NCI-H2227 treated with DMSO at 0.1 percent for 48 hours (cell line): ENCODE measurements at regions not wholly inside any gene's neighbourhood (a gene's known extent, or its start where the extent isn't known, plus 50 kb on each side); places are given as distances from the start of the nearest gene placed in this dataset.
"Not testable (repeated sequence)": the region's sequence is repeated elsewhere in the genome, so short reads cannot be mapped to it uniquely, and the experiment has no call there.

Experiments used
- DNase-seq: peaks from one replicate; lab custom pipeline; 2025; lab: John Stamatoyannopoulos, UW

DNA sequence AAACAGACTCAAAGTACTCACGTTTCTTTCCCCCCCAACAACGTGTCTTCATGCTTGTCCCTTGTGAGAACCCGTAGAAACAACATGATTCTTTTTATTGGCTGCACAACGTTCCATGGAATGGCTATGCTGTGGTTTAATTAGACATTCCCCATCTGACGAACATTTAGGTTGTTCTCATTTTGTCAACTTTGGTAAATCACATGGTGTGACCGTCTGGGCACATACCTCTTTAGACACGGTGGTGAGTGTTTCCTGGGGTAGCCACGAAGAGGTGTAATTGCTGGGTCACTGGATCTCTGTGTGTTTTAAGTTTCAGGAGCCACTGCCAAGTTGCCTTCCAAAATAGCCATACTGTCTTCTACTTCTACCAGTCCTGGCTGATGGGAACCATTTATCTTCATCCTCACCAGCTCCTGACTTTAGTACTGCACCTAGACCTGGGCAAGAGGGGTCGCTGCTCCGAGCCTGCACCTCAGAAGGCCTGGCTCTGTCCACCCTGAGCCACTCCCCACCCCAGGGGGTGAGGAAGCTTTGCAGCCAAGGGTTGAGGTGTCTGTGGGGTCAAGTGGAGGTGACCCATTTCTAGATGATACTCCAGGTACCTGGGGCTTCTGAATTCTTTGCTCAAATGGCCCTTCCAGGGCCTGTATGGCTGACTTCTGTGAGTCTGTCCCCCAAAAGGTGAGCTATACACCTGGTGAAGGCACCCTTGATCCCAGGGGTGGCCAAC, 84.7 kb downstream of the IRX5 start:
- no peak for DNase-seq

DNA sequence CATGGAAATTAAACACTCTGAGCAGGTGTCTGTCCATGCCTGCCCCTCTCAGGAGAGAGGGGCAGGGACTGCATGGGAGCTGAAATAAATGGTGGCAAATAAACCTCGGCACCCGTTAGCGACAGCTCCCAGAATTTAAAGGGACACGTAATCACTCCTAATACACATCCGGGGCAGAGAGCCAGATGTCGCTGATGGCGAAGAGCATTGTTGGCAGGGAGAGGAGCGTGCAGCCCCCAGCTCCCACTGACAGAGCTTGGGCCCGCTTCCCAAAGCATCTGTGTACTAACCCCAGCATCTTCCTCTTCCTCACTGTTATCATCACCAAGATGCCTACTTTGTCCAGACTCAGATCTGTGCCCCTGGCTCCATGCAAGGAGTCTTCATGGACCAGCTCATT, 85.8 kb downstream of the IRX5 start:
- DNase-seq: no peak

- DNase-seq: no peak
Observed at GRCh38 chr16:55017321-55017720, 86.7 kb downstream of the IRX5 start.

DNA sequence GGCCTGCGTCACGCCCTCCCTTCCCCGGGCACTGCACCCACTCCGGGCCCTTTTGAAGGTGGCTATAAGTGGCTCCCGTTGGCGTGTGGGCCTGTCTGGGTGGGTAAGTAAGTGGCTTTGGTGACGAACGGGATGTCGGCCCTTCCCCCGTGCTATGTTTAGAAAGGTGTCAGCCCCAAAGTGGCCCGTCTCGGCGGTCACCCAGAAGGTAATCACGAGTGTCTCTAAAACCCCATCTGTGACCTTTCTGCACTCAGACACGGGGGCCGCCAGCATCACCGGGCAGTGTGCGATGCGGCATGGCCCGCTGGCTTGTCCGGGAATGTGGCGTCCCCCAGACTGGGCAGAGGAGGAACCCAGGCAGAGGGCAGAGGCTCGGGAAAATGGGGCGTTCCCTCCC, 88.2 kb downstream of the IRX5 start:
- no peak for DNase-seq

GRCh38 chr16:55019419-55020131, 88.9 kb downstream of the IRX5 start:
- no peak for DNase-seq

- no peak for DNase-seq
Observed at GRCh38 chr16:55021595-55022475, 91.2 kb downstream of the IRX5 start.

GRCh38 chr16:55027260-55027659, 96.6 kb downstream of the IRX5 start:
- not testable (repeated sequence) for DNase-seq

DNA sequence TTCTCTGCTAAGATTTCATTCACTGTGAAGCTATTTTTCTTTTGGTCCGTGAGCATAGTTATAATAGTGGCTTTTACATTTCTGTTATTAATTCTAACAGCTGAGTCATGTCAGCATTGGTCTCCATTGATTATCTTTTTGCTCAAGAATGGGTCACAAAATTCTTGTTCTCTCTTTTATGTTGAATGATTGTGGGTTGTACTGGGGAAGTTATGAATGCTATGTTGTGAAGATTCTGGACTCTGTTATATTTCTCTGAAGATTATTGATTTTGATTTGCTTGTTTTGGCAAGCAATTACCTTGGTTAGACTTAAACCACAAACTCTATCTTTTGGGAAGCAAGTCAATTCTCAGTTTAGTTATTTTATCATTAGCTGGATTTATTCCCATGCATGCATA, 98.8 kb downstream of the IRX5 start:
- no peak for DNase-seq

DNA sequence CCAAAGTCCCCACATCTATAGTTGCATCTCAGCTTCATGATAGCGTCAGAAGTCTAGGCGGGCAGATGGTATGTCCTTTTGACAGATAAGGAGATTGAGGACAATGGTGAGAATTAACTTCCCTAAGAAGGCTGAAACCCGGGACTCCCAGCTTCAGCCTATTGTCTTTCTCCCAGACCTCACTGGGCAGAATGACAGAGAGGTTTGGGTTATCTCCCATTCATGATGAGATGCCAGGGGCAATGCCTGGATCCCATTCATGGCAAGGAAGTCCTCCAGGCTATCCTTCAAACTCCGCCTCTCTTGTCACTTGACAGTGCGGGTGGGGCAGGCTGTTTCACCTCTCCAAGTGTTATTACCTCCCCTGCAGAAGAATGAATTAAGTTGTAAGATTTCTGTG, 100.3 kb downstream of the IRX5 start:
- DNase-seq: no peak

GRCh38 chr16:55031481-55031880, 100.8 kb downstream of the IRX5 start:
- DNase-seq: no peak

- DNase-seq: no peak
Observed at GRCh38 chr16:55033225-55034156, 102.8 kb downstream of the IRX5 start.

- peak; percentile 4 for DNase-seq
Observed at GRCh38 chr16:55035029-55035428, 104.4 kb downstream of the IRX5 start.

- DNase-seq: no peak
Observed at GRCh38 chr16:55035956-55036355, 105.3 kb downstream of the IRX5 start.

DNA sequence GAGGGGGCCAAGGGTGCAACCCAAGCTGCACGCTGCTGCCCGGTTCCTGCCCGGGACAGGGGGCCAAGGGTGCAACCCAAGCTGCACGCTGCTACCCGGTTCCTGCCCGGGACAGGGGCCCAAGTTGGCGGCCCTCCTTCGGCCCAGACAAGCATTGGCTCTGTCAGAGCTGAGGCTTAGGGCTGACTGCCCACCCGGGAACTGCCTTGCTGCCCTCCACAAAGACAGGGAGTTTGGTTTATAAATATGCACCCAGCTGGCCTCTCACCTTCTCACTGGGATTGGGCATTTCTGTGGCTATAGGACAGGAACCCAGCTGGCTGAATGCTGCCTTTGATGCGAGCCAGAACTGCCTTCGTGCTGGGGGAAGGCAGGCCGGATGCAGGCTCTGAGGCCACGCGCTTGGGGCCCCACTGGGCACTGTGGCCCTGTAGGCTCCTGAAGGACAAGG, 105.7 kb downstream of the IRX5 start:
- DNase-seq: no peak

DNA sequence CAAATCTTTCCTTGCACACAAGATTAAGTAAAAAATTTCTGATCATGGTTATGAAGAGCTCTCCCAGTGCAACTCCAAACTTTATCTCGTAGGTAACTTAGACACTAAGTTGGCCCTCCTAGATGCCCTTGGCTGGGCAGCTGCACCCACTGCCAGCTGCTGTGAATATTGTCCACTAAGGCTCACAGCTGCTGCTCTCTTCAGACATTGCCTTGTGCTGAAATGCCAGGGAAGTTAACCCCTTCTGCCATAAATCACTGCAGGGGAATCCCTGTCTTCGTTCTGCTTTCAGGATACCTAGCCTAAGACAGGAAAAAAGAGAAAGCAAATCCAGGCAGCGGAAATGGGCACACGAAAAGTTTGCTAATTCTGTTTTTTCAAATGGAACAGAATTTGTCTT, 106.4 kb downstream of the IRX5 start:
- no peak for DNase-seq

GRCh38 chr16:55037966-55038365, 107.3 kb downstream of the IRX5 start:
- DNase-seq: no peak

DNA sequence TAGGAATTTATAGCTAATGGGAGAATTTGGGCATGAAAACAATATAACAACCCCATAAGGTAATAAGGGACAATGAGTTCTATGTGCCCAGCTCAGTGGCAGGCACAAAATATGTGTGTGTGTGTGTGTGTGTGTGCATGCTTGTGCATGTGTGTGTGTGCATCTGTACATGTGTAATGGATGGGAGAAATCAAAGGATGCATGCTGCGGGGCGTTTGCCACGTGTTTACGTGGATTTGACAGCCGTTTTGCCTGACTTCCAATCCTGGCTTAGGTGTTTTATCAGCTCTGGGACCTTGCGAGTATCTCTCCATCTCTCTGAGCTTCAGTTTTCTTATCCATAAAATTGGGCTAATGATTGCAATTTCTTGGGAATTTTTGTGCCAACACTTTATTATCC, 108.4 kb downstream of the IRX5 start:
- no peak for DNase-seq

- no peak for DNase-seq
Observed at GRCh38 chr16:55039511-55039910, 108.8 kb downstream of the IRX5 start.

DNA sequence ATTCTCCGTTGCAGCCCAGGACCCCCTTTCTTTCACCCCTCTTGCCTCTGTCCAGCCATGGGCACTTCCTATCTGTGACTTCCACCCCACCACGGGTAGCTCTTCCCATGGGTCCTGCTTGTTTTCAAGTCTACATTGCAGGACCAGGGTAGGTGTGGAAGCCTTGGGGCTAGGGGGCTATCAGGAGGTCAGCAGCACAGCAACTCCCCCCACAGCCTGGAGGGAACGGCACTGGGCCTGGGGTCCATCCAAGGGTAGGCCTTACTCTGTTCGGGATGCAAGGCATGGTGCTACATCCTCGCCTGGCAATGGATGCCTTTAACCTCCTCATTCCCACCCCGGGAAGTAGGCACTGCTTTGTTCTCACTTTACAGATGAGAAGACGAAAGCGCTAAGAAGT, 109.3 kb downstream of the IRX5 start:
- DNase-seq: no peak

DNA sequence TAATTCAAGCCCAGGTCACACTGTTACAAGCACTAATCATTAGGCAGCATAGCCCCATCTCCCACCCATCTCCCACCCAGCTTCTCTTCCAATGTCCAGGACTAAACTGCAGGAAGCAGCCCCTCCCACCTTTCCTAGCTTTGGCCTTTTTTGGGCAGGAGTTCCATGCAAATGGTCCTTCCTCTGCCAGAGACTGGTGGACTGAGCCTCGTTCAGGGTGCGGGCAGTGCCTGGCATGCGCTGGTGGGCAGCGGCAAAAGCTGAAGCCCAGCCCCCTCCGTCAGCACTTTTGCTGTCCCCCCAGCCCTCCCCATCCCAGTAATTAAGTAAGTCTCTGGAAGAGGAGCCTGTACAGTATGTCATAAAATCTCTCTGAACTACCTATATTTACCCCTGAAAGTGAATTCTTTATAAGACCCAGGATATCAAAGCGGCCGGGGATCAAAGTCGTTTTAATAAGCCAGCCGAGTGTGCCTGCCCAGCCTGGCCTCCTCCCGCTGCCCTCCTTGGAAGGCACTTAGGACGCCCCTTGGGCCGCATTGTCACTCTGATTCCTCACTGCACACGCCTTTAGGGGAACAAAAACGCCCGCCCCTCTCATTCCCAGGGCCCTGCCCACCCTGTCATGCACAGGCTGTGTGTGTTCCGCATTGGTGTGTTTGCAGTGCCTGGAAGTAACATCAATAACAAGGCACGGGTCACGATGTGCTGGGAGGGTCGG, 109.9 kb downstream of the IRX5 start:
- no peak for DNase-seq
